Endothelial cell of umbilical vein (primary cell): ENCODE measurements at regions not wholly inside any gene's neighbourhood (a gene's known extent, or its start where the extent isn't known, plus 50 kb on each side); places are given as distances from the start of the nearest gene placed in this dataset.

Source experiments
- BruUV-seq: library from RNA; stranded (reverse); fragments of 400-500 nt; replicated peaks from 2 replicates; lab custom pipeline; 2021; lab: Mats Ljungman, UMichigan
- CTCF ChIA-PET: fragments of 300-600, 350-600 bp; sonication (Branson Sonifier 250); formaldehyde crosslinking; loops from one replicate; lab custom pipeline; 2021; ENCODE audit warnings: antibody characterized with exemption, inconsistent platforms; lab: Charles Lee
- POLR2A ChIA-PET: fragments of 300-600, 350-600 bp; sonication (Branson Sonifier 250); formaldehyde crosslinking; loops from one replicate; lab custom pipeline; 2021; ENCODE audit warnings: antibody characterized with exemption, inconsistent platforms; lab: Charles Lee
- DNase-seq: peaks from one replicate; pipeline ENCODE4 v3.0.0-alpha.2; 2011; ENCODE audit warnings: low read depth, low spot score
- FAIRE-seq: peaks from 2 replicates; lab custom pipeline; 2011; peaks lifted over from hg19 to GRCh38; lab: Jason Lieb, UNC
- H2AFZ ChIP-seq: 2 replicates; pipeline ENCODE4 v1.6.0; 2012; ENCODE audit warnings: low read depth, low read length, control low read depth, inconsistent platforms
- H3K27ac ChIP-seq: 2 replicates; pipeline ENCODE4 v1.5.1; 2011; ENCODE audit warnings: low read depth, mild to moderate bottlenecking, control low read depth, low read length, moderate library complexity; ENCODE audit not compliant: insufficient read depth
- H3K27me3 ChIP-seq, 2 experiments: 2 replicates each; pipeline versions ENCODE4 v1.6.0 to v1.6.1; 2011; ENCODE audit warnings: low read length in 2 of 2, mixed read lengths in 1 of 2; ENCODE audit not compliant: control insufficient read depth in 2 of 2, insufficient read depth in 2 of 2
- H3K36me3 ChIP-seq, 2 experiments: 2 replicates in 1 of 2; 3 replicates in 1 of 2; pipeline ENCODE4 v1.5.1; 2011; ENCODE audit warnings: low read length in 2 of 2, mild to moderate bottlenecking in 1 of 2, moderate library complexity in 1 of 2; ENCODE audit not compliant: control insufficient read depth in 2 of 2, insufficient read depth in 2 of 2; ENCODE audit errors: extremely low read depth in 1 of 2
- H3K4me1 ChIP-seq: 3 replicates; pipeline ENCODE4 v1.5.1; 2011; ENCODE audit warnings: mild to moderate bottlenecking, low read length; ENCODE audit not compliant: control insufficient read depth, insufficient read depth; ENCODE audit errors: extremely low read depth
- H3K4me2 ChIP-seq: 2 replicates; pipeline ENCODE4 v1.6.1; 2011; ENCODE audit warnings: low read length, control low read depth, mixed read lengths; ENCODE audit not compliant: insufficient read depth
- H3K4me3 ChIP-seq, 3 experiments: fragments of 200-600 bp in 1 of 3; sonication (generic), shearing (Covaris generic) in 1 of 3; replicated peaks in 1 of 3; 2 replicates each; pipeline ENCODE4 v1.5.1; 2011 to 2016; ENCODE audit warnings: control low read depth in 3 of 3, low read length in 3 of 3, mild to moderate bottlenecking in 2 of 3, inconsistent platforms in 1 of 3, low read depth in 1 of 3, moderate library complexity in 1 of 3; ENCODE audit not compliant: insufficient read depth in 1 of 3
- H3K79me2 ChIP-seq: 2 replicates; pipeline ENCODE4 v1.6.0; 2012; ENCODE audit warnings: low read length, inconsistent platforms; ENCODE audit not compliant: control insufficient read depth, insufficient read depth
- H3K9ac ChIP-seq: replicated peaks from 2 replicates; pipeline ENCODE3; 2011; ENCODE audit warnings: low read length, control low read depth; ENCODE audit not compliant: insufficient read depth; ENCODE audit errors: extremely low read depth
- H3K9me1 ChIP-seq: replicated peaks from 3 replicates; pipeline ENCODE4 v1.6.0; 2011; ENCODE audit warnings: mild to moderate bottlenecking, low read length; ENCODE audit not compliant: control insufficient read depth, insufficient read depth; ENCODE audit errors: extremely low read depth
- H3K9me3 ChIP-seq: replicated peaks from 2 replicates; pipeline ENCODE4 v1.5.1; 2012; ENCODE audit warnings: low read length, inconsistent platforms; ENCODE audit not compliant: control insufficient read depth, insufficient read depth
- H4K20me1 ChIP-seq: replicated peaks from 2 replicates; pipeline ENCODE3; 2011; ENCODE audit warnings: mild to moderate bottlenecking, low read length; ENCODE audit not compliant: control insufficient read depth, insufficient read depth; ENCODE audit errors: extremely low read depth
- FOS ChIP-seq: IDR thresholded peaks from 2 replicates; pipeline ENCODE4 v1.6.1; 2011; ENCODE audit warnings: mild to moderate bottlenecking, low read length, moderate library complexity, borderline replicate concordance; ENCODE audit not compliant: insufficient read depth
- GATA2 ChIP-seq: IDR thresholded peaks from 2 replicates; pipeline ENCODE4 v1.7.0; 2011; ENCODE audit warnings: low read depth, mild to moderate bottlenecking, moderate library complexity, mixed read lengths, low read length; ENCODE audit not compliant: insufficient read length, insufficient read depth
- JUN ChIP-seq: IDR thresholded peaks from 2 replicates; pipeline ENCODE4 v1.6.1; 2011; ENCODE audit warnings: borderline replicate concordance, low read depth; ENCODE audit not compliant: insufficient read length, insufficient read depth
- MYC ChIP-seq: IDR thresholded peaks from one replicate; pipeline ENCODE4 v1.6.1; 2011; ENCODE audit warnings: mild to moderate bottlenecking, low read depth, low read length
- POLR2A ChIP-seq: IDR thresholded peaks from 2 replicates; pipeline ENCODE4 v1.6.1; 2012; ENCODE audit warnings: low read depth, mild to moderate bottlenecking, control low read depth, low read length
- POLR2AphosphoS5 ChIP-seq: IDR thresholded peaks from 2 replicates; pipeline ENCODE4 v1.6.1; 2012; ENCODE audit warnings: low read depth, mild to moderate bottlenecking, control low read depth, low read length, moderate library complexity; ENCODE audit not compliant: insufficient read depth
- dilution Hi-C: fragments of 300-500 bp; cut with MboI; formaldehyde crosslinking; loops from one replicate; pipeline ENCODE4 v1.15.0; 2019; ENCODE audit warnings: low sequenced_read_pairs; ENCODE audit not compliant: extremely low pct_ligation_motif_present
- intact Hi-C: fragments of 100-400 bp; cut with micrococcal nuclease; formaldehyde crosslinking; loops from one replicate; pipeline ENCODE4 v1.10.0; 2022
- TF ChIP-seq, protein P1 (sequence below), 2 donors: IDR thresholded peaks; 1 replicate in 1 of 2; 2 replicates in 1 of 2; pipeline ENCODE4 v1.5.1; 2011; ENCODE audit warnings: low read length in 2 of 2, mild to moderate bottlenecking in 2 of 2, moderate library complexity in 2 of 2, control low read depth in 1 of 2, inconsistent platforms in 1 of 2, low read depth in 1 of 2; ENCODE audit not compliant: insufficient read depth in 1 of 2; ENCODE audit errors: extremely low read depth in 1 of 2

DNA sequence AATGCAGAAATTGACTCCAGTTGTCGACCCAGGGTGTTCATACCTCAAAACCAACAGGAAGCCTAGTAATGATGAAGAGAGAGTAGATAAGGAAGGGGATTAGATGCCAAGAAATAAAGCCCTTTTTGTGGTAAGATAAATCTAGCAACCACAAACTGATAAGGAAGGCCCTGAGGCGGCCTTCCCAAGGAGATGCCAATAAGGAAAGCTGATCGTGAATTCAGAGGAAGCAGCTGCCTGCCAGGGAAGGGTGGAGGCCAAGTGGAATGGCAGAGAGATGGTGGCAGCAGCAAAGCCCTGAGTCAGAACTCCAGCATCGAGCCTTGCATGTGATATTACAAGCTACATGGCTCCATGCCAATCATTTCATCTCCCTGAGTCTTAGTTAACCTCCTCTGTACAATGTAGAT, 126.3 kb downstream of the IRS1 start:
- Histone ChIP-seq H3K9ac (no peak overlapping the region), H3K4me3 (no peak overlapping the region), H3K9me3 (no peaks in the 10 kb centered on the region), H4K20me1 (no peaks in the 10 kb centered on the region), H3K4me1 (no peaks in the 10 kb centered on the region), H3K27me3 (no peaks in the 10 kb centered on the region), H3K4me2 (no peak overlapping the region), H3K36me3 (no peaks in the 10 kb centered on the region), H3K27ac (no peak overlapping the region), H2AFZ (no peak overlapping the region), H3K79me2 (no peaks in the 10 kb centered on the region), H3K9me1 (no peaks in the 10 kb centered on the region)
- ChIA-PET POLR2A (no interaction called here), CTCF (no interaction called here)
- DNase-seq, result no peak
- no TSS peak for BruUV-seq
- TF ChIP-seq FOS (peak; percentile 15), GATA2 (peak; percentile 77), MYC (no peak), JUN (no peak)
- intact Hi-C loops, result no loop called here
- dilution Hi-C loops, result no loop called here
- FAIRE-seq, result no peak

DNA sequence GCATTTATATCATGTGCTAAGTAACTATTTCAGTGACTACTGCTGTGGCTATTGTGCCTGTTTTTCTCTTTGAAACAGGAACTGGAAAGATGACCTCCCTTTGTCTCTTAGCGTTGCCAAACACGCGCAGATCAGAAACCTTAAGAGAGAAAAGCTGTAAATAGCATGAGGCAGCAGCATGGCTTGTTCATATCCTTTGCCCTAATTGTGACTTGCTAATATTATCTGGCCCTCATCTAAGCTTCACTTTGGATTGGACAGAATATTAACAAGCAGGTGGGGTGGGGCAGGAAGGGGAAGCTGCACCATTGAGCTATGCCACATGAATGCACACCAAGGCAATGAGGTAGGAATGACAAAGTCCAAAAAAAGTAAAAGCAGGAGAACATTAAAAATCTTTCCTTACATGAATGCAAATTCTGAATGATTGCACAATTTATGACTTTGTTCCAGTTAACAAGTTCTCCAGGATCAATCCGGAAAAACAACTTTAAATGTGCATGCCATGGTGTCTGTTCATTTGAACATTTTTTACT, 128.4 kb downstream of the IRS1 start:
- Histone ChIP-seq H4K20me1 (no peaks in the 10 kb centered on the region), H3K36me3 (no peaks in the 10 kb centered on the region), H3K9ac (no peak overlapping the region), H3K4me1 (no peaks in the 10 kb centered on the region), H2AFZ (no peak overlapping the region), H3K4me3 (no peak overlapping the region), H3K79me2 (no peaks in the 10 kb centered on the region), H3K27me3 (no peaks in the 10 kb centered on the region), H3K9me1 (no peaks in the 10 kb centered on the region), H3K27ac (no peak overlapping the region), H3K9me3 (no peaks in the 10 kb centered on the region), H3K4me2 (no peak overlapping the region)
- FAIRE-seq, result no peak
- intact Hi-C loops, result no loop called here
- dilution Hi-C loops, result no loop called here
- TF ChIP-seq GATA2 (no peak), FOS (no peak), JUN (no peak), POLR2A (no peak), POLR2AphosphoS5 (no peak)
- TF ChIP-seq, protein P1, sequence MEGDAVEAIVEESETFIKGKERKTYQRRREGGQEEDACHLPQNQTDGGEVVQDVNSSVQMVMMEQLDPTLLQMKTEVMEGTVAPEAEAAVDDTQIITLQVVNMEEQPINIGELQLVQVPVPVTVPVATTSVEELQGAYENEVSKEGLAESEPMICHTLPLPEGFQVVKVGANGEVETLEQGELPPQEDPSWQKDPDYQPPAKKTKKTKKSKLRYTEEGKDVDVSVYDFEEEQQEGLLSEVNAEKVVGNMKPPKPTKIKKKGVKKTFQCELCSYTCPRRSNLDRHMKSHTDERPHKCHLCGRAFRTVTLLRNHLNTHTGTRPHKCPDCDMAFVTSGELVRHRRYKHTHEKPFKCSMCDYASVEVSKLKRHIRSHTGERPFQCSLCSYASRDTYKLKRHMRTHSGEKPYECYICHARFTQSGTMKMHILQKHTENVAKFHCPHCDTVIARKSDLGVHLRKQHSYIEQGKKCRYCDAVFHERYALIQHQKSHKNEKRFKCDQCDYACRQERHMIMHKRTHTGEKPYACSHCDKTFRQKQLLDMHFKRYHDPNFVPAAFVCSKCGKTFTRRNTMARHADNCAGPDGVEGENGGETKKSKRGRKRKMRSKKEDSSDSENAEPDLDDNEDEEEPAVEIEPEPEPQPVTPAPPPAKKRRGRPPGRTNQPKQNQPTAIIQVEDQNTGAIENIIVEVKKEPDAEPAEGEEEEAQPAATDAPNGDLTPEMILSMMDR (IDR thresholded peaks at IDR 0.05; ENCODE audit: extremely low read depth in 1 of 2, insufficient read depth in 1 of 2, low read depth in 1 of 2, low read length in 2 of 2), result no peak
- DNase-seq, result no peak
- ChIA-PET CTCF (no interaction called here), POLR2A (no interaction called here)
- no TSS peak for BruUV-seq
